IPS-18a (cell line): ENCODE measurements at regions not wholly inside any gene's neighbourhood (a gene's known extent, or its start where the extent isn't known, plus 50 kb on each side); places are given as distances from the start of the nearest gene placed in this dataset.

ENCODE experiments used
- H3K27ac ChIP-seq: one replicate; pipeline ENCODE4 v1.5.1; 2013; ENCODE audit warnings: low read length
- H3K27me3 ChIP-seq: one replicate; pipeline ENCODE4 v1.6.1; 2013; ENCODE audit warnings: mild to moderate bottlenecking, low read length; ENCODE audit not compliant: control insufficient read depth, insufficient read depth
- H3K36me3 ChIP-seq: one replicate; pipeline ENCODE4 v1.6.1; 2013; ENCODE audit warnings: low read depth, low read length; ENCODE audit not compliant: control insufficient read depth
- H3K4me1 ChIP-seq: one replicate; pipeline ENCODE4 v1.6.1; 2013; ENCODE audit warnings: low read depth, low read length; ENCODE audit not compliant: control insufficient read depth
- H3K4me3 ChIP-seq: one replicate; pipeline ENCODE4 v1.5.1; 2013; ENCODE audit warnings: low read length
- H3K9ac ChIP-seq: one replicate; pipeline ENCODE4 v1.6.1; 2013; ENCODE audit warnings: mild to moderate bottlenecking, low read length, moderate library complexity
- H3K9me3 ChIP-seq: one replicate; pipeline ENCODE4 v1.6.1; 2013; ENCODE audit warnings: low read depth, low read length; ENCODE audit not compliant: control insufficient read depth

- Histone ChIP-seq H3K4me3 (no peak overlapping the region), H3K36me3 (no peaks in the 10 kb centered on the region), H3K27ac (no peak overlapping the region), H3K9ac (no peak overlapping the region), H3K4me1 (peaks cover 27% of the 10 kb centered on the region), H3K9me3 (no peaks in the 10 kb centered on the region), H3K27me3 (no peaks in the 10 kb centered on the region)
Observed at GRCh38 chr4:29047341-29048041, 1672.7 kb upstream of the PCDH7 start.

GRCh38 chr4:29051381-29051965 lies 1668.7 kb upstream of the PCDH7 start:
- no peaks in the 10 kb centered on the region for H3K9me3 ChIP-seq
- no peak overlapping the region for H3K27ac ChIP-seq
- no peaks in the 10 kb centered on the region for H3K36me3 ChIP-seq
- no peak overlapping the region for H3K4me3 ChIP-seq
- H3K27me3 ChIP-seq = no peaks in the 10 kb centered on the region
- peaks cover 32% of the 10 kb centered on the region for H3K4me1 ChIP-seq
- no peak overlapping the region for H3K9ac ChIP-seq

- H3K27me3 ChIP-seq = no peaks in the 10 kb centered on the region
- H3K9me3 ChIP-seq = no peaks in the 10 kb centered on the region
- no peak overlapping the region for H3K27ac ChIP-seq
- H3K36me3 ChIP-seq = no peaks in the 10 kb centered on the region
- no peak overlapping the region for H3K9ac ChIP-seq
- H3K4me1 ChIP-seq = peaks cover 32% of the 10 kb centered on the region
- H3K4me3 ChIP-seq = no peak overlapping the region
Observed at GRCh38 chr4:29052266-29052665, 1667.9 kb upstream of the PCDH7 start.

- no peaks in the 10 kb centered on the region for H3K36me3 ChIP-seq
- no peak overlapping the region for H3K4me3 ChIP-seq
- no peak overlapping the region for H3K9ac ChIP-seq
- no peaks in the 10 kb centered on the region for H3K4me1 ChIP-seq
- no peaks in the 10 kb centered on the region for H3K27me3 ChIP-seq
- no peaks in the 10 kb centered on the region for H3K9me3 ChIP-seq
- no peak overlapping the region for H3K27ac ChIP-seq
Observed at GRCh38 chr4:29058531-29058930, 1661.6 kb upstream of the PCDH7 start.

GRCh38 chr4:29066861-29067260 lies 1653.3 kb upstream of the PCDH7 start:
- Histone ChIP-seq H3K9me3 (no peaks in the 10 kb centered on the region), H3K4me3 (no peak overlapping the region), H3K4me1 (no peaks in the 10 kb centered on the region), H3K9ac (no peak overlapping the region), H3K27me3 (no peaks in the 10 kb centered on the region), H3K27ac (no peak overlapping the region), H3K36me3 (no peaks in the 10 kb centered on the region)

GRCh38 chr4:29073571-29073970 lies 1646.6 kb upstream of the PCDH7 start:
- H3K9me3 ChIP-seq = peaks cover 4% of the 10 kb centered on the region
- H3K36me3 ChIP-seq = no peaks in the 10 kb centered on the region
- no peaks in the 10 kb centered on the region for H3K4me1 ChIP-seq
- H3K9ac ChIP-seq = no peak overlapping the region
- H3K27me3 ChIP-seq = no peaks in the 10 kb centered on the region
- H3K27ac ChIP-seq = no peak overlapping the region
- H3K4me3 ChIP-seq = no peak overlapping the region

GRCh38 chr4:29075366-29075765 lies 1644.8 kb upstream of the PCDH7 start:
- Histone ChIP-seq H3K4me3 (no peak overlapping the region), H3K27me3 (no peaks in the 10 kb centered on the region), H3K4me1 (no peaks in the 10 kb centered on the region), H3K9ac (no peak overlapping the region), H3K27ac (no peak overlapping the region), H3K36me3 (no peaks in the 10 kb centered on the region), H3K9me3 (peaks cover 4% of the 10 kb centered on the region)

- Histone ChIP-seq H3K9ac (no peak overlapping the region), H3K27me3 (no peaks in the 10 kb centered on the region), H3K27ac (no peak overlapping the region), H3K4me1 (no peaks in the 10 kb centered on the region), H3K9me3 (no peaks in the 10 kb centered on the region), H3K36me3 (no peaks in the 10 kb centered on the region), H3K4me3 (no peak overlapping the region)
Observed at GRCh38 chr4:29079260-29079659, 1640.9 kb upstream of the PCDH7 start.

GRCh38 chr4:29081234-29081955 lies 1638.8 kb upstream of the PCDH7 start:
- Histone ChIP-seq H3K4me3 (no peak overlapping the region), H3K9me3 (no peaks in the 10 kb centered on the region), H3K27me3 (no peaks in the 10 kb centered on the region)

GRCh38 chr4:29082684-29083083 lies 1637.5 kb upstream of the PCDH7 start:
- H3K27ac ChIP-seq = no peak overlapping the region
- H3K9me3 ChIP-seq = no peaks in the 10 kb centered on the region
- no peak overlapping the region for H3K4me3 ChIP-seq
- no peaks in the 10 kb centered on the region for H3K36me3 ChIP-seq
- no peaks in the 10 kb centered on the region for H3K4me1 ChIP-seq
- H3K9ac ChIP-seq = no peak overlapping the region
- no peaks in the 10 kb centered on the region for H3K27me3 ChIP-seq

More at GRCh38 chr4:29081234-29081955, 1638.8 kb upstream of the PCDH7 start:
- no peaks in the 10 kb centered on the region for H3K36me3 ChIP-seq
- H3K9ac ChIP-seq = no peak overlapping the region
- no peak overlapping the region for H3K27ac ChIP-seq
- no peaks in the 10 kb centered on the region for H3K4me1 ChIP-seq

GRCh38 chr4:29085748-29086147 lies 1634.4 kb upstream of the PCDH7 start:
- Histone ChIP-seq H3K4me3 (no peak overlapping the region), H3K27ac (no peak overlapping the region), H3K9me3 (no peaks in the 10 kb centered on the region), H3K9ac (no peak overlapping the region), H3K4me1 (no peaks in the 10 kb centered on the region), H3K27me3 (no peaks in the 10 kb centered on the region), H3K36me3 (no peaks in the 10 kb centered on the region)
